ENCODE measurements at regions not wholly inside any gene's neighbourhood (a gene's known extent, or its start where the extent isn't known, plus 50 kb on each side); places are given as distances from the start of the nearest gene placed in this dataset.

GRCh38 chr9:87816036-87816435 is 66.6 kb upstream of the SPATA31E1 start:
- TF ChIP-seq CTCF (IDR thresholded peaks at IDR 0.05; ENCODE audit: insufficient read depth, low read length, poor library complexity, severe bottlenecking) (no peak), EZH2phosphoT487 (conservative IDR thresholded peaks at IDR 0.05; ENCODE audit: low read length) (no peak)
